Adrenal gland (tissue), 9 donors: ENCODE measurements at regions not wholly inside any gene's neighbourhood (a gene's known extent, or its start where the extent isn't known, plus 50 kb on each side); places are given as distances from the start of the nearest gene placed in this dataset.
A peak's percentile ranks its signal among the peaks of the same experiment; 100 is the strongest.

Experiments
- DNase-seq, 7 donors: peaks; one replicate each; pipeline ENCODE4 v3.0.0-alpha.2; 2019 to 2020
- H3K27ac ChIP-seq, 5 donors: fragments of 200-600 bp; sonication (generic) in 4 of 5; 1 replicate in 3 of 5; 2 replicates in 2 of 5; pipeline versions ENCODE4 v1.5.1 to v1.8.0; 2016 to 2020; ENCODE audit warnings: mild to moderate bottlenecking in 1 of 5
- H3K27me3 ChIP-seq: fragments of 200-600 bp; 2 replicates; pipeline ENCODE4 v1.8.0; 2021
- H3K36me3 ChIP-seq, 2 donors: fragments of 200-600 bp; replicated peaks in 1 of 2; 1 replicate in 1 of 2; 2 replicates in 1 of 2; pipeline versions ENCODE4 v1.5.1 to v1.8.0; 2018 to 2022
- H3K4me1 ChIP-seq, 2 donors: fragments of 200-600 bp; replicated peaks in 1 of 2; 1 replicate in 1 of 2; 2 replicates in 1 of 2; pipeline versions ENCODE4 v1.5.1 to v1.8.0; 2018 to 2021
- H3K4me3 ChIP-seq, 4 donors: fragments of 200-600 bp; sonication (generic) in 3 of 4; one replicate each; pipeline ENCODE4 v1.5.1; 2016 to 2018
- H3K9me3 ChIP-seq, 3 donors: fragments of 200-600 bp; sonication (generic) in 1 of 3; replicated peaks in 1 of 3; 1 replicate in 2 of 3; 2 replicates in 1 of 3; pipeline versions ENCODE4 v1.5.1 to v1.8.0; 2016 to 2021
- POLR2A ChIP-seq, 2 donors: fragments of 450-650 bp; IDR thresholded peaks; one replicate each; pipeline ENCODE4 v1.6.1; 2017; ENCODE audit warnings: antibody characterized with exemption in 2 of 2, mild to moderate bottlenecking in 2 of 2, moderate library complexity in 1 of 2
- whole genome bisulfite sequencing, 4 donors: extraction: QIAGEN DNeasy Blood & Tissue Kit in 2 of 4; methylation state at CpG; one replicate each; pipeline versions ENCODE4 v1.1.5 to v1.1.7; 2013 to 2017; 5-methylcytosine and 5-hydroxymethylcytosine counted together
- intact Hi-C, 2 donors: fragments of 100-400 bp; cut with DNase I; formaldehyde crosslinking; loops; one replicate each; pipeline versions ENCODE4 v1.14.1 to v1.15.0; 2022 to 2023
- TF ChIP-seq, protein P1 (sequence below), 6 experiments: fragments of 450-650 bp in 4 of 6; fragments of 200-600 bp in 2 of 6; sonication (generic) in 1 of 6; IDR thresholded peaks; 1 replicate in 5 of 6; 2 replicates in 1 of 6; pipeline versions ENCODE4 v1.5.1 to v1.8.0; 2016 to 2021; ENCODE audit warnings: antibody characterized with exemption in 6 of 6, mild to moderate bottlenecking in 2 of 6, moderate library complexity in 1 of 6
- donor health status: healthy with polysubstance abuse.
- donor health status: Bipolar disorder and iron deficiency.
- donor health status: DM: yes; HTN: yes; CAD: no.
- donor health status: DM: no; HTN: no; CAD: no.
- donor health status: DM: no; HTN: no; CAD: no.

DNA sequence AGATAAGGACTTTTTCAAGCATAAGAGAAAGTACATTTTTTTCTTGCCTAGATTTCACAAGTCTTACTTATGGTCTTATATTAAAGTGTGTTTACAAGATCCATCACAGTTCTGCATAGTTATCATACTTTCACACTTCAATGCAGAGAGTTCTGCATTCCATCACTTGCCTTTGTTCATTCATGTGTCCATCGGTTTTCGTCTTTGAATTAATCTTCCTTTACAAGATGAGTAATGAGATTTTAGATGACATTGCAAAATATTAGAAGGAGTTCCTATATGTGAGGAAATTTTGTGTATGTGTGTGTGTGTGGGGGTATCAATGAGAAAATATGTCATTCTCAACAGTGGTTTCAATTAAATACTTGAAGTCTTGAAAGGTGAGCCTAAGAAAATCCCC, 98.1 kb upstream of the GUCY1A2 start:
- Histone ChIP-seq H3K4me3 (no peak overlapping the region), H3K27me3 (no peaks in the 10 kb centered on the region), H3K9me3 (no peaks in the 10 kb centered on the region), H3K36me3 (no peaks in the 10 kb centered on the region), H3K27ac (no peak overlapping the region), H3K4me1 (no peaks in the 10 kb centered on the region)
- no peak for DNase-seq
- WGBS, 4 donors, result 55 to 68% (median 61%) methylated on average over 2 of the region's 2 CpGs
- TF ChIP-seq, protein P1, sequence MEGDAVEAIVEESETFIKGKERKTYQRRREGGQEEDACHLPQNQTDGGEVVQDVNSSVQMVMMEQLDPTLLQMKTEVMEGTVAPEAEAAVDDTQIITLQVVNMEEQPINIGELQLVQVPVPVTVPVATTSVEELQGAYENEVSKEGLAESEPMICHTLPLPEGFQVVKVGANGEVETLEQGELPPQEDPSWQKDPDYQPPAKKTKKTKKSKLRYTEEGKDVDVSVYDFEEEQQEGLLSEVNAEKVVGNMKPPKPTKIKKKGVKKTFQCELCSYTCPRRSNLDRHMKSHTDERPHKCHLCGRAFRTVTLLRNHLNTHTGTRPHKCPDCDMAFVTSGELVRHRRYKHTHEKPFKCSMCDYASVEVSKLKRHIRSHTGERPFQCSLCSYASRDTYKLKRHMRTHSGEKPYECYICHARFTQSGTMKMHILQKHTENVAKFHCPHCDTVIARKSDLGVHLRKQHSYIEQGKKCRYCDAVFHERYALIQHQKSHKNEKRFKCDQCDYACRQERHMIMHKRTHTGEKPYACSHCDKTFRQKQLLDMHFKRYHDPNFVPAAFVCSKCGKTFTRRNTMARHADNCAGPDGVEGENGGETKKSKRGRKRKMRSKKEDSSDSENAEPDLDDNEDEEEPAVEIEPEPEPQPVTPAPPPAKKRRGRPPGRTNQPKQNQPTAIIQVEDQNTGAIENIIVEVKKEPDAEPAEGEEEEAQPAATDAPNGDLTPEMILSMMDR (IDR thresholded peaks at IDR 0.05), result no peak
- TF ChIP-seq POLR2A (IDR thresholded peaks at IDR 0.05), result no peak
- intact Hi-C loops, result no loop called here

- no peaks in the 10 kb centered on the region for H3K27me3 ChIP-seq
- DNase-seq, result peak in 6 of 7 donors; percentile 29 to 68 (median 52)
- H3K4me1 ChIP-seq, result peaks cover 0 to 4% of the 10 kb centered on the region in 2 donors
- peaks cover 0 to 12% (median 0%) of the 10 kb centered on the region in 3 donors for H3K9me3 ChIP-seq
- no peak overlapping the region for H3K27ac ChIP-seq
- H3K4me3 ChIP-seq, result no peak overlapping the region
- intact Hi-C loops, result no loop called here
- H3K36me3 ChIP-seq, result no peaks in the 10 kb centered on the region
- TF ChIP-seq, protein P1 (IDR thresholded peaks at IDR 0.05), result no peak
- TF ChIP-seq POLR2A (IDR thresholded peaks at IDR 0.05), result no peak
- WGBS, 4 donors, result 90 to 94% (median 92%) methylated on average over 8 to 9 of the region's 9 CpGs
Observed at GRCh38 chr11:107102692-107103477, 84.6 kb upstream of the GUCY1A2 start.

DNA sequence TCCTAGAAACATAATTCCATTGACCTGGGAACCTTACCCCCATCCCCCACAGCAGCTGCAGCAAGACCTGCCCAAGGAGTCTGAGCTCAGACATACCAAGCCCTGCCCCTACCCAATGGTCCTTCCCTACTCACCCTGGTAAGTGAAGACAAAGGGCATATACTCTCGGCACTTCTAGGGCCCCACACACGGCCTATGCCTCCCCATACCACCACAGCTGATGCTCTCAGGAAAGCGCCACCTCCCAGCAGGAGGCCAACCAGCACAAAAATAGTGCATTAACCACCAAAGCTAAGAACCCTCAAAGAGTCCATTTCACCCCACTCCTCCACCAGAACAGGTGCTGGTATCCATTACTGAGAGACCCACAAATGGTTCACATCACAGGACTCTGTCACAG, 74.4 kb upstream of the GUCY1A2 start:
- intact Hi-C loops, result no loop called here
- 72 to 87% (median 83%) methylated on average over 1 to 3 of the region's 3 CpGs for WGBS, 4 donors
- Histone ChIP-seq H3K27ac (no peak overlapping the region), H3K36me3 (no peaks in the 10 kb centered on the region), H3K4me1 (no peaks in the 10 kb centered on the region), H3K4me3 (no peak overlapping the region), H3K9me3 (no peaks in the 10 kb centered on the region), H3K27me3 (no peaks in the 10 kb centered on the region)
- no peak for DNase-seq
- TF ChIP-seq POLR2A (IDR thresholded peaks at IDR 0.05), result no peak
- TF ChIP-seq, protein P1 (IDR thresholded peaks at IDR 0.05), result no peak

DNA sequence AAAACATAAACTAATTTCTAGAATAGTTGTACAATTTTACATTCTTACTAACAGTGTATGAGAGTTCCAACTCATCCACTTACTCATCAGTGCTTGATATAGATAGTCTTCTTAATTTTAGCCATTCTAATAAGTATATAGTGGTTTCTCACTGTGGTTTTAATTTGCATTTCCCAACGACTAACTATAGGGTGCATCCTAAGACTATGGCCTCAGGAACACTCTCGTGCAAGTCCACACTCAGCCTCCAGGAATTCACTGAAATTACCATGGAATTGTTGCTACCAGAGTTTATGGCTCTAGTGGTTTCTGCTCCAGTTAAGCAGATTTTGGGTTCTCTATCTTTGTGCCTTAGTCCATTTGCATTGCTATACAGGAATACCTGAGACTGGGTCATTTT, 60.1 kb upstream of the GUCY1A2 start:
- Histone ChIP-seq H3K4me1 (no peaks in the 10 kb centered on the region), H3K4me3 (no peak overlapping the region), H3K9me3 (no peaks in the 10 kb centered on the region), H3K27me3 (no peaks in the 10 kb centered on the region), H3K27ac (no peak overlapping the region), H3K36me3 (no peaks in the 10 kb centered on the region)
- DNase-seq, result no peak
- intact Hi-C loops, result no loop called here
- WGBS, 4 donors, result 63 to 73% (median 67%) methylated on average over 2 of the region's 2 CpGs
- TF ChIP-seq POLR2A (IDR thresholded peaks at IDR 0.05), result no peak
- TF ChIP-seq, protein P1 (IDR thresholded peaks at IDR 0.05), result no peak
